ENCODE measurements at regions not wholly inside any gene's neighbourhood (a gene's known extent, or its start where the extent isn't known, plus 50 kb on each side); places are given as distances from the start of the nearest gene placed in this dataset.
"Not testable (repeated sequence)": the region's sequence is repeated elsewhere in the genome, so short reads cannot be mapped to it uniquely, and the experiment has no call there.

DNA sequence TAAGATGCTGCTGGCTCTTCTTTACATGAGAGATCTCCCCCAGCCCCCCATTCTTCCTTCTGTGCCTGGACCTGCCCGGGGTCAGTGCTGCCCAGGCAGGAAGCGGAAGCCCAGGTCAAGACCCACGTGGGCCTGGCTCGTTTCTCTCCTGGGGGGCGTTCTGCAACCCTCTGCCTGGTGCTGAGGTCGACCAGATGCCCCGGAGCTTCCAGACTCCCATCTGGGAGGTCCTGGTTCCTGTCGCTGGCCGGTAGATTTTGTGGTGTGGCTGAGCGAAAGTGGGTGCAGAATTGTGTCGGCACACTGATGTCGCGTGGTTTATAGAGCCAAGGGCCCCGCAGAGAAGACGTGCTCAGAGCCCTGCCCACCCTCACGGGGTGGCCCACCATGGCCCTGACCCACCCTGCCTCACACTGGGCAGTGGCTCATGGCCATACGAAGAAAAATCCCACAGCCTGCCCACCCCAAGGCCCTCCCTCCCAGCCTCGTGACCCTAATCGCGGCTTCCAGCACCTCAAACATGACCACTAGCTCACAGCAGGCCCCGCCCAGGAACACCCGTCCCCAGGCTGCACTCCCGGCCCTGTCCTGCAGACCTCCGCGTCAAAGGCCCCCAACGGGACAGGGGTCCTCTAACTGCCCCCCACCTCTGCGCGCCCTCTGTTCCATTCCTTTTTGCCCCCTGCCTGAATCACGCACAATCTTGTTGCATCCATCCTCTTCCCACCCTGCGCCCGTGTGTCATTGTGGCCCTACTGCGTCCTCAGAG, 443.2 kb upstream of the ZNF722 start:
- H3K4me3 ChIP-seq (replicated peaks; ENCODE audit: insufficient read depth, low read length); H3K27ac ChIP-seq (replicated peaks); DNase-seq (ENCODE audit: low read depth in 1 of 2, low spot score in 1 of 2); H3K27me3 ChIP-seq (ENCODE audit: insufficient read depth, poor library complexity, severe bottlenecking): not testable (repeated sequence)

- H3K27ac ChIP-seq (replicated peaks): not testable (repeated sequence)
These were observed 442.4 kb upstream of the ZNF722 start for GRCh38 chr7:63556223-63556622.

DNA sequence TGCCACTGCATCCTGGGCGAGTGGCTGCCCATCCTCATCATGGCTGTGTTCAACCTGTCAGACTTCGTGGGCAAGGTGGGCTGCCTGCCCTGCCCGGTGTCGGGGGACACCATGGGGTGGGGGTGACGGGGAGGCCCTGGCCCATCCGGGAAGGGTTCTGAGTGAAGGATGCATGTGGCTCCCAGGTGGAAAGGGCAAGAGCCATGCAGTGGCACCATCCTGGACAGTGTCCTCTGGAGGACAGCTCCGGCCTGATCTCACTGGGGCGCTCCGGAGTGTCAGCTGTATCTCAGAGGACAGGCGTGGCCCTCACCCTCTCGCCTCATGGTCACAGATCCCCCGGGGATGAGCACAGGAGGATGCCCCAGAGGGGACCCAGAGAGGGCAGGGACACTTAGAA, 439.6 kb upstream of the ZNF722 start:
- not testable (repeated sequence) for DNase-seq (ENCODE audit: low read depth in 1 of 2, low spot score in 1 of 2); H3K4me3 ChIP-seq (replicated peaks; ENCODE audit: insufficient read depth, low read length); H3K27me3 ChIP-seq (ENCODE audit: insufficient read depth, poor library complexity, severe bottlenecking); H3K27ac ChIP-seq (replicated peaks)

More at GRCh38 chr7:63556223-63556622, 442.4 kb upstream of the ZNF722 start:
- DNase-seq (ENCODE audit: low read depth in 1 of 2, low spot score in 1 of 2); H3K4me3 ChIP-seq (replicated peaks; ENCODE audit: insufficient read depth, low read length); H3K27me3 ChIP-seq (ENCODE audit: insufficient read depth, poor library complexity, severe bottlenecking): not testable (repeated sequence)

DNA sequence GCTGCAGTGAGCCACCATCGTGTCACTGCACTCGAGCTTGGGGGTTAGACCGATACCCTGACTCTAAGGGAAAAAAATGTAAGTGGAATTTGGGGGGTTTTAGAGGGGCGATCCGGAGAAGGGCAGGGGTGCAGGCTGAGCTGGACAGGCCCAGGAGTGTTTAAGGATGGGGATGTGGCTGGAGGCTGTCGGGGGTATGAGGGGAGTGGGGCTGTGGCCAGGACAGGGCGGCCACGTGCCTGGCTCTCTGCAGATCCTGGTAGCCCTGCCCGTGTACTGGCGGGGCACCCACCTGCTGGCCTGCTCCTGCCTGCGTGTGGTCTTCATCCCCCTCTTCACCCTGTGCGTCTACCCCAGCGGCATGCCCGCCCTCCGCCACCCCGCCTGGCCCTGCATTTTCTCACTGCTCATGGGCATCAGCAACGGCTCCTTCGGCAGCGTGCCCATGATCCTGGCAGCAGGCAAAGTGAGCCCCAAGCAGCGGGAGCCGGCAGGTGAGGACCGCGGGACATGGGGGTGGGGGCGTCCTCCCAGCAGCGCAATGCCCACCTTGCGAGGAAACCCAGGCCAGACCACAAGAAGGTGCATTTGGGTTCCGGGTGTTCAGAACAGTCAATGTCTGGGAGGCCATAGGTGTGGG, 438.7 kb upstream of the ZNF722 start:
- H3K27ac ChIP-seq (replicated peaks); DNase-seq (ENCODE audit: low read depth in 1 of 2, low spot score in 1 of 2); H3K27me3 ChIP-seq (ENCODE audit: insufficient read depth, poor library complexity, severe bottlenecking); H3K4me3 ChIP-seq (replicated peaks; ENCODE audit: insufficient read depth, low read length): not testable (repeated sequence)

DNA sequence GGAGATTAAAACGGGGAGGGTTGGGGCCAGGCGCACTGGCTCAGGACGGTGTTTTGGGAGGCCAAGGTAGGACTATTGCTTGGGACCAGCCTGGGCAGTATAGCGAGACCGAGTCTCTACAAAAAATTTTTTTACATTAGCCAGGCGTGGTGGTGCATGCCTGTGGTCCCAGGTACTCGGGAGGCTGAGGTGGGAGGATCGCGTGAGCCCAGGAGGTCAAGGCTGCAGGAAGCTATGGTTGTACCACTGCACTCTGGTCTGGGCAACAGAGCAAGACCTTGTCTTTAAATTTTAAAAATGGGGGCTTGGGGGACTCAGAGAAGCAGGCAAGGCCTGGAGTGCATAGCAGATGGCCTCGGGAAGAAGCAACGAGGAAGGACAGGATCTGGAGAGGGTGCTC, 436.7 kb upstream of the ZNF722 start:
- DNase-seq (ENCODE audit: low read depth in 1 of 2, low spot score in 1 of 2); H3K27ac ChIP-seq (replicated peaks); H3K4me3 ChIP-seq (replicated peaks; ENCODE audit: insufficient read depth, low read length); H3K27me3 ChIP-seq (ENCODE audit: insufficient read depth, poor library complexity, severe bottlenecking): not testable (repeated sequence)

- H3K27ac ChIP-seq (replicated peaks); H3K4me3 ChIP-seq (replicated peaks; ENCODE audit: insufficient read depth, low read length); H3K27me3 ChIP-seq (ENCODE audit: insufficient read depth, poor library complexity, severe bottlenecking); DNase-seq (ENCODE audit: low read depth in 1 of 2, low spot score in 1 of 2): not testable (repeated sequence)
These were observed 436.1 kb upstream of the ZNF722 start for GRCh38 chr7:63562364-63563060.

GRCh38 chr7:63563151-63563940, 435.3 kb upstream of the ZNF722 start:
- H3K4me3 ChIP-seq (replicated peaks; ENCODE audit: insufficient read depth, low read length); DNase-seq (ENCODE audit: low read depth in 1 of 2, low spot score in 1 of 2); H3K27ac ChIP-seq (replicated peaks); H3K27me3 ChIP-seq (ENCODE audit: insufficient read depth, poor library complexity, severe bottlenecking): not testable (repeated sequence)

- H3K27me3 ChIP-seq (ENCODE audit: insufficient read depth, poor library complexity, severe bottlenecking); H3K4me3 ChIP-seq (replicated peaks; ENCODE audit: insufficient read depth, low read length); DNase-seq (ENCODE audit: low read depth in 1 of 2, low spot score in 1 of 2); H3K27ac ChIP-seq (replicated peaks): not testable (repeated sequence)
These were observed 433.8 kb upstream of the ZNF722 start for GRCh38 chr7:63564882-63565281.

DNA sequence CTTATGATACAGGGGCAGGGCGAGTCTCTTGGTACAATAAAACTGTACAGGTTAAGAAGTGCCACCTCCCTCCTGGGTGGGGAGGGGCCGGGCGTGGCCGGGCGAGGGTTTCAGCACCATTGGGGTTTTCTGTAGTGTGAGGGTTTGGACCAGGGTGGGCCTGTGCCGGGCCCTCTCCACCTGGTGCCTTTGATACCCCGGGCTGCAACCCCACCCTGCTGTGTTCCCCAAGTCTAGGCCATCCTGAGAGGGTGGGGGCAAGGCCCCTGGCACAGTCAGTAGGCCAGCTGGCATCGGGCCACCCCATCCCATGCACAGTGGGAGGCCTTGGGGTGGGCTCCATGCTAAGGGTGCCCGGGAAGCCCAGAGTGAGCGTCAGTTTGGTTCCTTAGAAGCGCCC, 431.8 kb upstream of the ZNF722 start:
- H3K27ac ChIP-seq (replicated peaks); H3K4me3 ChIP-seq (replicated peaks; ENCODE audit: insufficient read depth, low read length); H3K27me3 ChIP-seq (ENCODE audit: insufficient read depth, poor library complexity, severe bottlenecking); DNase-seq (ENCODE audit: low read depth in 1 of 2, low spot score in 1 of 2): not testable (repeated sequence)

DNA sequence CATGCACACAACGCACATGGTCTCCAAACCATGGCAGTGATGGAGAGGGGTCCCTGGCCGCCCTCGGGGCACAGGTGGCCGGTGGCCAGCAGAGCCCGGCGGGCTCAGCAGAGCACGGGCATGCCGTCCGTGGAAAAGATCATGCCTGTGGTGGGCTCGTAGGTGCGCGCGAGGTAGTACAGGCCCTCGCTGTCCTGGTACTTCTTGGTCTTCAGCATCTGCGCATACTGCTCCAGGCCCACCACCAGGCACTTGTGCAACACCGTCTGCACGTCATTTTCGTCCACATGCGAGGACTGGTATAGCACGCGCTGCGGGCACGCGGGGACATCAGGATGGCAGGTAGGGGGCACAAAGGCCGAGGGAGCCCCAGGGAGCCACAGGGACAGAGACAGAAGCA, 431.0 kb upstream of the ZNF722 start:
- H3K4me3 ChIP-seq (replicated peaks; ENCODE audit: insufficient read depth, low read length); H3K27me3 ChIP-seq (ENCODE audit: insufficient read depth, poor library complexity, severe bottlenecking); DNase-seq (ENCODE audit: low read depth in 1 of 2, low spot score in 1 of 2); H3K27ac ChIP-seq (replicated peaks): not testable (repeated sequence)

GRCh38 chr7:63568571-63569313, 429.9 kb upstream of the ZNF722 start:
- not testable (repeated sequence) for H3K27me3 ChIP-seq (ENCODE audit: insufficient read depth, poor library complexity, severe bottlenecking); H3K27ac ChIP-seq (replicated peaks); H3K4me3 ChIP-seq (replicated peaks; ENCODE audit: insufficient read depth, low read length); DNase-seq (ENCODE audit: low read depth in 1 of 2, low spot score in 1 of 2)

GRCh38 chr7:63570386-63571115, 428.1 kb upstream of the ZNF722 start:
- not testable (repeated sequence) for DNase-seq (ENCODE audit: low read depth in 1 of 2, low spot score in 1 of 2)

GRCh38 chr7:63572196-63572595, 426.5 kb upstream of the ZNF722 start:
- H3K4me3 ChIP-seq (replicated peaks; ENCODE audit: insufficient read depth, low read length); H3K27me3 ChIP-seq (ENCODE audit: insufficient read depth, poor library complexity, severe bottlenecking); DNase-seq (ENCODE audit: low read depth in 1 of 2, low spot score in 1 of 2); H3K27ac ChIP-seq (replicated peaks): not testable (repeated sequence)

More at GRCh38 chr7:63570386-63571115, 428.1 kb upstream of the ZNF722 start:
- H3K27me3 ChIP-seq (ENCODE audit: insufficient read depth, poor library complexity, severe bottlenecking); H3K27ac ChIP-seq (replicated peaks); H3K4me3 ChIP-seq (replicated peaks; ENCODE audit: insufficient read depth, low read length): not testable (repeated sequence)

Measured in HL-60 (cell line).